H1 (cell line): ENCODE measurements at regions not wholly inside any gene's neighbourhood (a gene's known extent, or its start where the extent isn't known, plus 50 kb on each side); places are given as distances from the start of the nearest gene placed in this dataset.
A peak's percentile ranks its signal among the peaks of the same experiment; 100 is the strongest.

Source experiments
- CTCF ChIA-PET: fragments of 300-600 bp; sonication (Branson Sonifier 250); formaldehyde crosslinking; loops from one replicate; lab custom pipeline; 2021; ENCODE audit not compliant: partially characterized antibody; lab: Charles Lee
- POLR2A ChIA-PET: fragments of 300-600 bp; sonication (Branson Sonifier 250); formaldehyde crosslinking; loops from one replicate; lab custom pipeline; 2021; ENCODE audit warnings: inconsistent platforms; ENCODE audit not compliant: partially characterized antibody; lab: Charles Lee
- DNase-seq, 2 experiments: peaks; one replicate each; pipeline versions ENCODE4 v3.0.0 to v3.0.0-alpha.2; 2010 to 2022; ENCODE audit warnings: low spot score in 2 of 2, low read depth in 1 of 2, mixed read lengths in 1 of 2
- FAIRE-seq: peaks from 2 replicates; lab custom pipeline; 2011; peaks lifted over from hg19 to GRCh38; lab: Jason Lieb, UNC
- H2AFZ ChIP-seq: 2 replicates; pipeline ENCODE4 v1.8.1; 2012; ENCODE audit warnings: low read length, inconsistent platforms
- H2AK5ac ChIP-seq: 2 replicates; pipeline ENCODE4 v1.6.1; 2013; ENCODE audit warnings: low read depth, low read length
- H2BK120ac ChIP-seq: replicated peaks from 2 replicates; pipeline ENCODE3; 2013; ENCODE audit warnings: low read depth, low read length, inconsistent platforms
- H2BK12ac ChIP-seq: 2 replicates; pipeline ENCODE4 v1.6.1; 2013; ENCODE audit warnings: low read depth, low read length
- H2BK15ac ChIP-seq: 2 replicates; pipeline ENCODE4 v1.6.1; 2013; ENCODE audit warnings: low read length
- H2BK20ac ChIP-seq: 2 replicates; pipeline ENCODE4 v1.6.1; 2013; ENCODE audit warnings: low read length
- H2BK5ac ChIP-seq: 2 replicates; pipeline ENCODE4 v1.6.1; 2013; ENCODE audit warnings: low read depth, low read length
- H3K14ac ChIP-seq: 2 replicates; pipeline ENCODE4 v1.6.1; 2013; ENCODE audit warnings: inconsistent platforms; ENCODE audit not compliant: insufficient read length
- H3K18ac ChIP-seq: 2 replicates; pipeline ENCODE4 v1.6.1; 2013; ENCODE audit warnings: low read length; ENCODE audit errors: extremely low read depth
- H3K23ac ChIP-seq: 2 replicates; pipeline ENCODE4 v1.6.1; 2013; ENCODE audit warnings: inconsistent platforms; ENCODE audit not compliant: insufficient read length
- H3K23me2 ChIP-seq: 2 replicates; pipeline ENCODE4 v1.6.1; 2013; ENCODE audit warnings: low read depth, low read length
- H3K27ac ChIP-seq: 2 replicates; pipeline ENCODE4 v1.6.1; 2011; ENCODE audit warnings: low read depth, low read length, inconsistent platforms
- H3K27me3 ChIP-seq, 4 experiments: replicated peaks in 1 of 4; 1 replicate in 1 of 4; 2 replicates in 3 of 4; pipeline versions ENCODE4 v1.6.1 to v1.8.1; 2011 to 2013; ENCODE audit warnings: low read length in 3 of 4, mild to moderate bottlenecking in 3 of 4, inconsistent platforms in 2 of 4, mixed read lengths in 2 of 4, moderate library complexity in 1 of 4; ENCODE audit not compliant: control insufficient read depth in 3 of 4, insufficient read depth in 3 of 4; ENCODE audit errors: extremely low read depth in 1 of 4
- H3K36me3 ChIP-seq, 4 experiments: 2 replicates each; pipeline versions ENCODE4 v1.6.1 to v1.8.1; 2011 to 2013; ENCODE audit warnings: mild to moderate bottlenecking in 4 of 4, low read length in 3 of 4, moderate library complexity in 2 of 4, control low read depth in 1 of 4, inconsistent platforms in 1 of 4; ENCODE audit not compliant: insufficient read depth in 4 of 4, control insufficient read depth in 2 of 4
- H3K4ac ChIP-seq: replicated peaks from 2 replicates; pipeline ENCODE3; 2013; ENCODE audit warnings: low read length, low read depth, mixed read lengths, inconsistent platforms; ENCODE audit not compliant: insufficient read length
- H3K4me1 ChIP-seq, 4 experiments: replicated peaks in 1 of 4; 1 replicate in 1 of 4; 2 replicates in 3 of 4; pipeline versions ENCODE4 v1.6.1 to v1.8.1; 2011 to 2013; ENCODE audit warnings: low read length in 3 of 4, inconsistent platforms in 2 of 4, mixed read lengths in 1 of 4; ENCODE audit not compliant: insufficient read depth in 4 of 4, control insufficient read depth in 3 of 4
- H3K4me2 ChIP-seq, 2 experiments: 2 replicates each; pipeline versions ENCODE4 v1.6.1 to v1.8.1; 2011 to 2013; ENCODE audit warnings: low read depth in 2 of 2, low read length in 2 of 2, control low read depth in 1 of 2, inconsistent platforms in 1 of 2, mild to moderate bottlenecking in 1 of 2; ENCODE audit not compliant: insufficient read depth in 1 of 2
- H3K4me3 ChIP-seq, 4 experiments: fragments of 200-600, 300-600 bp in 1 of 4; sonication (generic), shearing (Covaris generic), sonication (Bioruptor Twin) in 1 of 4; 2 replicates each; pipeline versions ENCODE4 v1.5.1 to v1.8.1; 2011 to 2016; ENCODE audit warnings: low read length in 4 of 4, low read depth in 3 of 4, control low read depth in 2 of 4, inconsistent platforms in 2 of 4, mild to moderate bottlenecking in 2 of 4, mixed read lengths in 1 of 4, moderate library complexity in 1 of 4; ENCODE audit not compliant: insufficient read depth in 2 of 4; ENCODE audit errors: extremely low read depth in 1 of 4
- H3K56ac ChIP-seq: replicated peaks from 2 replicates; pipeline ENCODE3; 2013; ENCODE audit warnings: low read depth, mild to moderate bottlenecking, mixed read lengths, low read length, inconsistent platforms; ENCODE audit not compliant: insufficient read length
- H3K79me1 ChIP-seq: 2 replicates; pipeline ENCODE4 v1.6.1; 2013; ENCODE audit warnings: low read depth, low read length, control low read depth
- H3K79me2 ChIP-seq, 2 experiments: 2 replicates each; pipeline versions ENCODE4 v1.6.1 to v1.8.1; 2012 to 2013; ENCODE audit warnings: low read length in 2 of 2, mild to moderate bottlenecking in 2 of 2, inconsistent platforms in 1 of 2; ENCODE audit not compliant: insufficient read depth in 2 of 2, control insufficient read depth in 1 of 2
- H3K9ac ChIP-seq, 4 experiments: replicated peaks in 1 of 4; 1 replicate in 1 of 4; 2 replicates in 3 of 4; pipeline versions ENCODE4 v1.6.1 to v1.8.1; 2011 to 2013; ENCODE audit warnings: low read depth in 3 of 4, low read length in 3 of 4, control low read depth in 2 of 4, mild to moderate bottlenecking in 2 of 4, moderate library complexity in 2 of 4, inconsistent platforms in 1 of 4; ENCODE audit errors: extremely low read depth in 1 of 4
- H3K9me3 ChIP-seq, 2 experiments: 2 replicates each; pipeline versions ENCODE4 v1.6.1 to v1.8.1; 2012 to 2013; ENCODE audit warnings: mild to moderate bottlenecking in 2 of 2, moderate library complexity in 2 of 2, control low read depth in 1 of 2, inconsistent platforms in 1 of 2, low read depth in 1 of 2, low read length in 1 of 2, mixed read lengths in 1 of 2; ENCODE audit not compliant: insufficient read depth in 2 of 2
- H4K20me1 ChIP-seq, 2 experiments: replicated peaks in 1 of 2; 2 replicates each; pipeline versions ENCODE3 to v1.8.1; 2011 to 2013; ENCODE audit warnings: inconsistent platforms in 2 of 2, low read length in 2 of 2, mild to moderate bottlenecking in 1 of 2; ENCODE audit not compliant: insufficient read depth in 2 of 2, control insufficient read depth in 1 of 2
- H4K5ac ChIP-seq: 2 replicates; pipeline ENCODE4 v1.6.1; 2013; ENCODE audit warnings: low read length, low read depth, mixed read lengths, inconsistent platforms; ENCODE audit not compliant: insufficient read length
- H4K8ac ChIP-seq: 2 replicates; pipeline ENCODE4 v1.8.0; 2013; ENCODE audit warnings: mild to moderate bottlenecking, moderate library complexity, low read length, inconsistent platforms; ENCODE audit not compliant: insufficient read depth; ENCODE audit errors: extremely low read depth
- H4K91ac ChIP-seq: replicated peaks from 2 replicates; pipeline ENCODE3; 2013; ENCODE audit warnings: low read length, mixed read lengths, inconsistent platforms; ENCODE audit not compliant: insufficient read length
- CEBPB ChIP-seq: IDR thresholded peaks from 2 replicates; pipeline ENCODE4 v1.6.1; 2012; ENCODE audit warnings: low read depth, low read length
- E2F6 ChIP-seq: IDR thresholded peaks from 2 replicates; pipeline ENCODE4 v1.6.1; 2012; ENCODE audit warnings: inconsistent platforms
- HDAC2 ChIP-seq, 2 experiments: fragments of 300-600 bp in 1 of 2; sonication (generic) in 1 of 2; IDR thresholded peaks; 2 replicates each; pipeline ENCODE4 v1.6.1; 2011 to 2012; ENCODE audit warnings: low read depth in 2 of 2, low read length in 2 of 2, mild to moderate bottlenecking in 2 of 2, moderate library complexity in 2 of 2, borderline replicate concordance in 1 of 2, inconsistent platforms in 1 of 2
- KDM1A ChIP-seq: fragments of 200-600, 300-600 bp; sonication (generic); IDR thresholded peaks from 2 replicates; pipeline ENCODE4 v1.7.1; 2016; ENCODE audit warnings: mild to moderate bottlenecking, low read length, borderline replicate concordance
- NANOG ChIP-seq: IDR thresholded peaks from 2 replicates; pipeline ENCODE4 v1.6.1; 2011; ENCODE audit warnings: low read length, low read depth, mild to moderate bottlenecking, inconsistent platforms; ENCODE audit not compliant: insufficient read depth, poor library complexity, severe bottlenecking
- POU5F1 ChIP-seq: IDR thresholded peaks from 2 replicates; pipeline ENCODE4 v1.6.1; 2011; ENCODE audit warnings: low read depth, mild to moderate bottlenecking, low read length, moderate library complexity
- SP2 ChIP-seq: IDR thresholded peaks from 2 replicates; pipeline ENCODE4 v1.6.1; 2012; ENCODE audit warnings: mild to moderate bottlenecking, low read length, inconsistent platforms
- TAF1 ChIP-seq: IDR thresholded peaks from 2 replicates; pipeline ENCODE4 v1.6.1; 2011; ENCODE audit warnings: mild to moderate bottlenecking, low read depth, low read length
- TAF7 ChIP-seq: optimal IDR thresholded peaks from 2 replicates; pipeline ENCODE3; 2011; ENCODE audit warnings: low read depth, mild to moderate bottlenecking, inconsistent platforms, low read length, moderate library complexity, borderline replicate concordance
- TBP ChIP-seq: IDR thresholded peaks from 2 replicates; pipeline ENCODE4 v1.6.1; 2011; ENCODE audit warnings: low read depth, low read length, improper control_type of control experiment
- WGBS, 2 experiments: shearing (Covaris generic) in 1 of 2; methylation state at CpG; one replicate each; pipeline versions ENCODE4 v1.1.6 to v1.1.7; 2013 to 2015; ENCODE audit warnings: low lambda C conversion rate in 2 of 2, mixed read lengths in 2 of 2, inconsistent platforms in 1 of 2, low coverage in 1 of 2, missing lambda C conversion rate in 1 of 2; ENCODE audit not compliant: insufficient replicate concordance in 2 of 2, insufficient coverage in 1 of 2, insufficient read length in 1 of 2; ENCODE audit errors: extremely low coverage in 1 of 2, missing lambda C conversion rate in 1 of 2; 5-methylcytosine and 5-hydroxymethylcytosine counted together

GRCh38 chr6:76466286-76466685 is 393.8 kb upstream of the IMPG1 start:
- Histone ChIP-seq H3K27ac (no peak overlapping the region), H2BK15ac (no peak overlapping the region), H3K14ac (no peak overlapping the region), H2BK5ac (no peak overlapping the region), H4K20me1 (no peaks in the 10 kb centered on the region), H3K56ac (no peak overlapping the region), H2BK20ac (no peak overlapping the region), H4K91ac (no peak overlapping the region), H3K9me3 (no peaks in the 10 kb centered on the region), H3K9ac (no peak overlapping the region), H3K4me3 (no peak overlapping the region), H2AFZ (peak overlapping the region; percentile 64; the same call in 1 of the 2 replicates), H4K8ac (no peak overlapping the region), H3K4me2 (no peak overlapping the region), H3K23ac (no peak overlapping the region), H3K18ac (no peak overlapping the region), H2BK12ac (no peak overlapping the region), H3K4me1 (peaks cover 0 to 3% (median 1%) of the 10 kb centered on the region in 4 experiments; a peak in 2 of 7 replicates), H3K27me3 (no peaks in the 10 kb centered on the region), H3K79me1 (no peaks in the 10 kb centered on the region), H4K5ac (no peak overlapping the region), H3K36me3 (no peaks in the 10 kb centered on the region), H3K23me2 (no peaks in the 10 kb centered on the region; the same call in 1 of the 2 replicates), H3K79me2 (no peaks in the 10 kb centered on the region), H2BK120ac (no peak overlapping the region), H2AK5ac (no peak overlapping the region), H3K4ac (no peak overlapping the region)
- TF ChIP-seq KDM1A (no peak), TAF1 (no peak), TAF7 (no peak), TBP (no peak), SP2 (no peak), HDAC2 (IDR thresholded peaks at IDR 0.05; ENCODE audit: borderline replicate concordance in 1 of 2, low read depth in 2 of 2, low read length in 2 of 2) (no peak), E2F6 (no peak), NANOG (no peak), CEBPB (no peak), POU5F1 (no peak)
- ChIA-PET POLR2A (interaction anchor here (1.5 kb wide), 1 partner anchor 95 kb away, joined by 4 read pairs; no protein-coding TSS in a partner anchor), CTCF (no interaction called here)
- DNase-seq (no peak), FAIRE-seq (no peak)
- WGBS, 2 experiments = 73% methylated on average over 4 of the region's 4 CpGs; no CpG with 5 or more reads in 1 of the 2 experiments
